ENCODE measurements at regions not wholly inside any gene's neighbourhood (a gene's known extent, or its start where the extent isn't known, plus 50 kb on each side); places are given as distances from the start of the nearest gene placed in this dataset.

- no peak for TF ChIP-seq CTCF (IDR thresholded peaks at IDR 0.05)
- no peak for DNase-seq (ENCODE audit: low spot score)
- ATAC-seq (ENCODE audit: low FRiP score) = no peak
Measured at GRCh38 chr16:73521499-73521898, 473.6 kb upstream of the ZFHX3 start.

- ATAC-seq (ENCODE audit: low FRiP score) (no peak), DNase-seq (ENCODE audit: low spot score) (no peak)
- no peak for TF ChIP-seq CTCF (IDR thresholded peaks at IDR 0.05)
Measured at GRCh38 chr16:73515616-73516015, 467.7 kb upstream of the ZFHX3 start.

- DNase-seq (ENCODE audit: low spot score) (no peak), ATAC-seq (ENCODE audit: low FRiP score) (no peak)
Measured at GRCh38 chr16:73510852-73511251, 462.9 kb upstream of the ZFHX3 start.

GRCh38 chr16:73506568-73507056 is 458.7 kb upstream of the ZFHX3 start:
- no peak for ATAC-seq (ENCODE audit: low FRiP score)
- no peak for DNase-seq (ENCODE audit: low spot score)
- TF ChIP-seq CTCF (IDR thresholded peaks at IDR 0.05) = no peak

More at GRCh38 chr16:73510852-73511251, 462.9 kb upstream of the ZFHX3 start:
- no peak for TF ChIP-seq CTCF (IDR thresholded peaks at IDR 0.05)

GRCh38 chr16:73505577-73505976 is 457.6 kb upstream of the ZFHX3 start:
- no peak for ATAC-seq (ENCODE audit: low FRiP score)

GRCh38 chr16:73504591-73505575 is 457.0 kb upstream of the ZFHX3 start:
- ATAC-seq (ENCODE audit: low FRiP score) = no peak
- no peak for DNase-seq (ENCODE audit: low spot score)
- no peak for TF ChIP-seq CTCF (IDR thresholded peaks at IDR 0.05)

More at GRCh38 chr16:73505577-73505976, 457.6 kb upstream of the ZFHX3 start:
- no peak for DNase-seq (ENCODE audit: low spot score)
- TF ChIP-seq CTCF (IDR thresholded peaks at IDR 0.05) = no peak

GRCh38 chr16:73503093-73503492 is 455.2 kb upstream of the ZFHX3 start:
- no peak for TF ChIP-seq CTCF (IDR thresholded peaks at IDR 0.05)
- ATAC-seq (ENCODE audit: low FRiP score) = no peak
- DNase-seq (ENCODE audit: low spot score) = no peak

Data from omental fat pad (tissue), 3 donors.